ENCODE measurements at regions not wholly inside any gene's neighbourhood (a gene's known extent, or its start where the extent isn't known, plus 50 kb on each side); places are given as distances from the start of the nearest gene placed in this dataset.
"Not testable (repeated sequence)": the region's sequence is repeated elsewhere in the genome, so short reads cannot be mapped to it uniquely, and the experiment has no call there.

DNA sequence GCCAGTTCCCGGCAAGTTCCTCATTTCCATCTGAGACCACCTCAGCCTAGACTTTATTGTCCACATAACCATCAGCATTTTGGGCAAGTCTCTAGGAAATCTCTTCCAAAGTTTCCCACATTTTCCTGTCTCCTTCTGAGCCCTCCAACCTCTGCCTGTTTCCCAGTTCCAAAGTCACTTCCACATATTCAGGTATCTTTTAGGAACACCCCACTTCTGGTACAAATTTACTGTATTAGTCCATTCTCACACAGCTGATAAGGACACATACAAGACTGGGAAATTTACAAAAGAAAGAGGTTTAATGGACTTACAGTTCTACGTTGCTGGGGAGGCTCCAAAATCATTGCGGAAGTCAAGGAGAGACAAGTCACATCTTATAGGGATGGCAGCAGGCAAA is 91.7 kb downstream of the UNC93B1 start:
- H3K4me3 ChIP-seq (ENCODE audit: extremely low read depth in 1 of 4, insufficient read depth in 2 of 4, low read depth in 3 of 4, low read length in 4 of 4); H3K27me3 ChIP-seq (replicated peaks in 1 of 4; ENCODE audit: control insufficient read depth in 3 of 4, extremely low read depth in 1 of 4, insufficient read depth in 3 of 4, low read length in 3 of 4); H2AK5ac ChIP-seq (ENCODE audit: low read depth, low read length); CTCF ChIA-PET (ENCODE audit: partially characterized antibody); H3K36me3 ChIP-seq (ENCODE audit: control insufficient read depth in 2 of 4, insufficient read depth in 4 of 4, low read length in 3 of 4); H3K27ac ChIP-seq (ENCODE audit: low read depth, low read length); H3K79me2 ChIP-seq (ENCODE audit: control insufficient read depth in 1 of 2, insufficient read depth in 2 of 2, low read length in 2 of 2); H4K8ac ChIP-seq (ENCODE audit: extremely low read depth, insufficient read depth, low read length); H2BK12ac ChIP-seq (ENCODE audit: low read depth, low read length); POLR2A ChIA-PET (ENCODE audit: partially characterized antibody); H3K79me1 ChIP-seq (ENCODE audit: low read depth, low read length); H3K4me2 ChIP-seq (ENCODE audit: insufficient read depth in 1 of 2, low read depth in 2 of 2, low read length in 2 of 2); H3K4ac ChIP-seq (replicated peaks; ENCODE audit: insufficient read length, low read depth, low read length); H2BK15ac ChIP-seq (ENCODE audit: low read length); H2BK120ac ChIP-seq (replicated peaks; ENCODE audit: low read depth, low read length); H3K23me2 ChIP-seq (ENCODE audit: low read depth, low read length); H3K18ac ChIP-seq (ENCODE audit: extremely low read depth, low read length); H3K9me3 ChIP-seq (ENCODE audit: insufficient read depth in 2 of 2, low read depth in 1 of 2, low read length in 1 of 2); H2BK20ac ChIP-seq (ENCODE audit: low read length); H3K14ac ChIP-seq (ENCODE audit: insufficient read length); H2BK5ac ChIP-seq (ENCODE audit: low read depth, low read length); H4K20me1 ChIP-seq (replicated peaks in 1 of 2; ENCODE audit: control insufficient read depth in 1 of 2, insufficient read depth in 2 of 2, low read length in 2 of 2); H2AFZ ChIP-seq (ENCODE audit: low read length); H3K56ac ChIP-seq (replicated peaks; ENCODE audit: insufficient read length, low read depth, low read length); H3K4me1 ChIP-seq (replicated peaks in 1 of 4; ENCODE audit: control insufficient read depth in 3 of 4, insufficient read depth in 4 of 4, low read length in 3 of 4); DNase-seq (ENCODE audit: low read depth in 1 of 2, low spot score in 2 of 2); H4K5ac ChIP-seq (ENCODE audit: insufficient read length, low read depth, low read length); H3K9ac ChIP-seq (replicated peaks in 1 of 4; ENCODE audit: extremely low read depth in 1 of 4, low read depth in 3 of 4, low read length in 3 of 4); H4K91ac ChIP-seq (replicated peaks; ENCODE audit: insufficient read length, low read length); H3K23ac ChIP-seq (ENCODE audit: insufficient read length); FAIRE-seq: not testable (repeated sequence)
- 95% methylated on average over 3 of the region's 3 CpGs; no CpG with 5 or more reads in 1 of the 2 experiments for WGBS, 2 experiments (ENCODE audit: extremely low coverage in 1 of 2, insufficient coverage in 1 of 2, insufficient read length in 1 of 2, insufficient replicate concordance in 2 of 2, low coverage in 1 of 2, low lambda C conversion rate in 2 of 2, missing lambda C conversion rate in 1 of 2)

Measured in H1 (cell line).